ENCODE measurements at regions not wholly inside any gene's neighbourhood (a gene's known extent, or its start where the extent isn't known, plus 50 kb on each side); places are given as distances from the start of the nearest gene placed in this dataset.
"Not testable (repeated sequence)": the region's sequence is repeated elsewhere in the genome, so short reads cannot be mapped to it uniquely, and the experiment has no call there.

- Histone ChIP-seq H3K27ac (ENCODE audit: low read length) (no peak overlapping the region), H3K4me1 (ENCODE audit: control insufficient read depth, insufficient read depth, low read length) (no peaks in the 10 kb centered on the region), H3K36me3 (ENCODE audit: control insufficient read depth, insufficient read depth, low read length) (peaks cover 17% of the 10 kb centered on the region), H3K9me3 (ENCODE audit: control insufficient read depth, insufficient read depth, low read length) (no peaks in the 10 kb centered on the region), H3K27me3 (ENCODE audit: control insufficient read depth, insufficient read depth, low read length) (no peaks in the 10 kb centered on the region), H3K4me3 (ENCODE audit: low read length) (no peak overlapping the region)
- Mint-ChIP-seq H3K27me3 (ENCODE audit: low read depth in 2 of 2) (no peaks in the 10 kb centered on the region), H3K4me1 (peaks cover 24 to 33% of the 10 kb centered on the region in 2 donors), H3K4me3 (no peak overlapping the region), H3K9me3 (no peaks in the 10 kb centered on the region), H3K27ac (peak overlapping the region; percentile 22 to 58), H3K36me3 (no peaks in the 10 kb centered on the region)
- ATAC-seq = no peak
- TF ChIP-seq CTCF (IDR thresholded peaks at IDR 0.05) = no peak
- no peak for DNase-seq
- WGBS (ENCODE audit: insufficient coverage) = 97% methylated on average over 2 of the region's 2 CpGs
- intact Hi-C loops (cut with micrococcal nuclease) = no loop called here
Observed at GRCh38 chr6:34646714-34647113, 49.9 kb downstream of the ILRUN start.

GRCh38 chr6:34645627-34646026 is 50.9 kb downstream of the ILRUN start:
- Histone ChIP-seq H3K27me3 (ENCODE audit: control insufficient read depth, insufficient read depth, low read length) (no peaks in the 10 kb centered on the region), H3K4me1 (ENCODE audit: control insufficient read depth, insufficient read depth, low read length) (no peaks in the 10 kb centered on the region), H3K36me3 (ENCODE audit: control insufficient read depth, insufficient read depth, low read length) (peaks cover 15% of the 10 kb centered on the region), H3K27ac (ENCODE audit: low read length) (no peak overlapping the region), H3K9me3 (ENCODE audit: control insufficient read depth, insufficient read depth, low read length) (no peaks in the 10 kb centered on the region), H3K4me3 (ENCODE audit: low read length) (no peak overlapping the region)
- Mint-ChIP-seq H3K9me3 (no peaks in the 10 kb centered on the region), H3K27me3 (ENCODE audit: low read depth in 2 of 2) (no peaks in the 10 kb centered on the region), H3K4me1 (peaks cover 25 to 28% of the 10 kb centered on the region in 2 donors), H3K4me3 (no peak overlapping the region), H3K27ac (peak overlapping the region in 1 of 2 donors; percentile 0), H3K36me3 (no peaks in the 10 kb centered on the region)
- DNase-seq (no peak), ATAC-seq (no peak)
- intact Hi-C loops (cut with micrococcal nuclease) = no loop called here
- TF ChIP-seq CTCF (IDR thresholded peaks at IDR 0.05) = no peak
- 95% methylated on average over 5 of the region's 5 CpGs for WGBS (ENCODE audit: insufficient coverage)

- Mint-ChIP-seq H3K36me3 (no peaks in the 10 kb centered on the region), H3K27me3 (ENCODE audit: low read depth in 2 of 2) (no peaks in the 10 kb centered on the region), H3K27ac (peak overlapping the region; percentile 12 to 63), H3K4me1 (peaks cover 25 to 32% of the 10 kb centered on the region in 2 donors), H3K9me3 (no peaks in the 10 kb centered on the region), H3K4me3 (no peak overlapping the region)
- Histone ChIP-seq H3K9me3 (ENCODE audit: control insufficient read depth, insufficient read depth, low read length) (no peaks in the 10 kb centered on the region), H3K4me3 (ENCODE audit: low read length) (no peak overlapping the region), H3K4me1 (ENCODE audit: control insufficient read depth, insufficient read depth, low read length) (no peaks in the 10 kb centered on the region), H3K27me3 (ENCODE audit: control insufficient read depth, insufficient read depth, low read length) (no peaks in the 10 kb centered on the region), H3K36me3 (ENCODE audit: control insufficient read depth, insufficient read depth, low read length) (peaks cover 15% of the 10 kb centered on the region), H3K27ac (ENCODE audit: low read length) (no peak overlapping the region)
- DNase-seq (no peak), ATAC-seq (no peak)
- WGBS (ENCODE audit: insufficient coverage) = 73% methylated on average over 1 of the region's 1 CpG
- intact Hi-C loops (cut with micrococcal nuclease) = no loop called here
- TF ChIP-seq CTCF (IDR thresholded peaks at IDR 0.05) = no peak
Observed at GRCh38 chr6:34644716-34645115, 51.9 kb downstream of the ILRUN start.

GRCh38 chr6:34642427-34642826 is 54.1 kb downstream of the ILRUN start:
- Mint-ChIP-seq H3K4me3 (no peak overlapping the region), H3K27me3 (ENCODE audit: low read depth in 2 of 2) (no peaks in the 10 kb centered on the region), H3K36me3 (no peaks in the 10 kb centered on the region), H3K27ac (no peak overlapping the region), H3K9me3 (no peaks in the 10 kb centered on the region), H3K4me1 (peaks cover 26 to 36% of the 10 kb centered on the region in 2 donors)
- H3K9me3 ChIP-seq (ENCODE audit: control insufficient read depth, insufficient read depth, low read length) = no peaks in the 10 kb centered on the region
- H3K27ac ChIP-seq (ENCODE audit: low read length) = no peak overlapping the region
- peaks cover 15% of the 10 kb centered on the region for H3K36me3 ChIP-seq (ENCODE audit: control insufficient read depth, insufficient read depth, low read length)
- no peak overlapping the region for H3K4me3 ChIP-seq (ENCODE audit: low read length)
- H3K4me1 ChIP-seq (ENCODE audit: control insufficient read depth, insufficient read depth, low read length) = no peaks in the 10 kb centered on the region
- intact Hi-C loops (cut with micrococcal nuclease) = no loop called here
- no peaks in the 10 kb centered on the region for H3K27me3 ChIP-seq (ENCODE audit: control insufficient read depth, insufficient read depth, low read length)
- no peak for TF ChIP-seq CTCF (IDR thresholded peaks at IDR 0.05)
- DNase-seq (no peak), ATAC-seq (no peak)
- 98% methylated on average over 3 of the region's 3 CpGs for WGBS (ENCODE audit: insufficient coverage)

GRCh38 chr6:34640074-34640849 is 56.3 kb downstream of the ILRUN start:
- H3K4me3 ChIP-seq (ENCODE audit: low read length); H3K4me3 Mint-ChIP-seq; intact Hi-C loops (cut with micrococcal nuclease); H3K27me3 ChIP-seq (ENCODE audit: control insufficient read depth, insufficient read depth, low read length); H3K36me3 Mint-ChIP-seq; H3K27ac ChIP-seq (ENCODE audit: low read length); H3K36me3 ChIP-seq (ENCODE audit: control insufficient read depth, insufficient read depth, low read length); DNase-seq; H3K9me3 Mint-ChIP-seq; ATAC-seq; H3K9me3 ChIP-seq (ENCODE audit: control insufficient read depth, insufficient read depth, low read length); H3K27me3 Mint-ChIP-seq (ENCODE audit: low read depth in 2 of 2); H3K4me1 ChIP-seq (ENCODE audit: control insufficient read depth, insufficient read depth, low read length): not testable (repeated sequence)
- peaks cover 16 to 21% of the 10 kb centered on the region in 2 donors for H3K4me1 Mint-ChIP-seq
- 90% methylated on average over 16 of the region's 16 CpGs for WGBS (ENCODE audit: insufficient coverage)
- peak overlapping the region in 1 of 2 donors; percentile 23 for H3K27ac Mint-ChIP-seq
